ENCODE measurements at regions not wholly inside any gene's neighbourhood (a gene's known extent, or its start where the extent isn't known, plus 50 kb on each side); places are given as distances from the start of the nearest gene placed in this dataset.

- no peak for DNase-seq (ENCODE audit: low spot score)
Measured at GRCh38 chr10:83037653-83038052, 1101.7 kb upstream of the GHITM start.

- DNase-seq (ENCODE audit: low spot score), result no peak
Measured at GRCh38 chr10:83038631-83039030, 1100.7 kb upstream of the GHITM start.

GRCh38 chr10:83045731-83046130 lies 1093.6 kb upstream of the GHITM start:
- no peak for DNase-seq (ENCODE audit: low spot score)

GRCh38 chr10:83050815-83051214 lies 1088.5 kb upstream of the GHITM start:
- DNase-seq (ENCODE audit: low spot score), result no peak

- no peak for DNase-seq (ENCODE audit: low spot score)
Measured at GRCh38 chr10:83062871-83063270, 1076.4 kb upstream of the GHITM start.

GRCh38 chr10:83073472-83073871 lies 1065.8 kb upstream of the GHITM start:
- no peak for DNase-seq (ENCODE audit: low spot score)

- DNase-seq (ENCODE audit: low spot score), result no peak
Measured at GRCh38 chr10:83075016-83075814, 1064.1 kb upstream of the GHITM start.

GRCh38 chr10:83075815-83076355 lies 1063.4 kb upstream of the GHITM start:
- no peak for DNase-seq (ENCODE audit: low spot score)

- no peak for DNase-seq (ENCODE audit: low spot score)
Measured at GRCh38 chr10:83076443-83076842, 1062.9 kb upstream of the GHITM start.

GRCh38 chr10:83078160-83078559 lies 1061.1 kb upstream of the GHITM start:
- no peak for DNase-seq (ENCODE audit: low spot score)

GRCh38 chr10:83078645-83079044 lies 1060.7 kb upstream of the GHITM start:
- DNase-seq (ENCODE audit: low spot score), result no peak

GRCh38 chr10:83083831-83084230 lies 1055.5 kb upstream of the GHITM start:
- DNase-seq (ENCODE audit: low spot score), result no peak

GRCh38 chr10:83089335-83089734 lies 1050.0 kb upstream of the GHITM start:
- no peak for DNase-seq (ENCODE audit: low spot score)

GRCh38 chr10:83104616-83105015 lies 1034.7 kb upstream of the GHITM start:
- no peak for DNase-seq (ENCODE audit: low spot score)

- DNase-seq (ENCODE audit: low spot score), result no peak
Measured at GRCh38 chr10:83108565-83109333, 1030.6 kb upstream of the GHITM start.

- no peak for DNase-seq (ENCODE audit: low spot score)
Measured at GRCh38 chr10:83119346-83119745, 1020.0 kb upstream of the GHITM start.

GRCh38 chr10:83122336-83122735 lies 1017.0 kb upstream of the GHITM start:
- DNase-seq (ENCODE audit: low spot score), result no peak

GRCh38 chr10:83127942-83128575 lies 1011.2 kb upstream of the GHITM start:
- no peak for DNase-seq (ENCODE audit: low spot score)

- no peak for DNase-seq (ENCODE audit: low spot score)
Measured at GRCh38 chr10:83140811-83141210, 998.5 kb upstream of the GHITM start.

- DNase-seq (ENCODE audit: low spot score), result no peak
Measured at GRCh38 chr10:83142074-83142563, 997.2 kb upstream of the GHITM start.

GRCh38 chr10:83144461-83144860 lies 994.8 kb upstream of the GHITM start:
- DNase-seq (ENCODE audit: low spot score), result no peak

GRCh38 chr10:83153714-83154113 lies 985.6 kb upstream of the GHITM start:
- no peak for DNase-seq (ENCODE audit: low spot score)

Measured in left forelimb (tissue), 1 donor.